ENCODE measurements at regions not wholly inside any gene's neighbourhood (a gene's known extent, or its start where the extent isn't known, plus 50 kb on each side); places are given as distances from the start of the nearest gene placed in this dataset.

DNA sequence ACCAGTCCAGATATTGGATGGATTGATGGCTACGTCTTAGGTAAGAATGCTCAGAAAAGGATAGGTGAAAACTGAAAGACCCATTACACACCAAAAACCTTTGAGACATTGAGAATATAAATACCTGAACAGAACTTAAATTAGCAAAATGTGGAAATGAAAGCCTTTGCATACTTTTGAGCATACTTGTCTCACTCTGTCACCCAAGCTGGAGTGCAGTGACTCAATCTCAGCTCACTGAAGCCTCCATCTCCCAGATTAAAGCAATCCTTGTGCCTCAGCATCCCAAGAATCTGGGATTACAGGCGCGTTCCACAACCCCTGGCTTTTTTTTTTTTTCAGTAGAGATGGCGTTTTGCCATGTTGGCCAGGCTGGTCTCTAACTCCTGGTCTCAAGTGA, 695.3 kb downstream of the DACH1 start:
- TF ChIP-seq CTCF (IDR thresholded peaks at IDR 0.05; ENCODE audit: unreplicated experiment) = no peak
- DNase-seq (ENCODE audit: low spot score, unreplicated experiment) = no peak
- H3K9me3 Mint-ChIP-seq (ENCODE audit: low read depth) = peaks cover 3% of the 10 kb centered on the region
- H3K36me3 Mint-ChIP-seq (ENCODE audit: insufficient read depth) = no peaks in the 10 kb centered on the region
- peaks cover 2% of the 10 kb centered on the region for H3K4me1 Mint-ChIP-seq (ENCODE audit: low read depth)
- no peak overlapping the region for H3K27ac Mint-ChIP-seq
- no peak overlapping the region for H3K4me3 Mint-ChIP-seq (ENCODE audit: low read depth)
- H3K27me3 Mint-ChIP-seq = no peaks in the 10 kb centered on the region

GRCh38 chr13:71169180-71169579, 697.8 kb downstream of the DACH1 start:
- Mint-ChIP-seq H3K4me1 (ENCODE audit: low read depth) (peaks cover 2% of the 10 kb centered on the region), H3K27ac (no peak overlapping the region), H3K36me3 (ENCODE audit: insufficient read depth) (no peaks in the 10 kb centered on the region), H3K27me3 (no peaks in the 10 kb centered on the region), H3K9me3 (ENCODE audit: low read depth) (peaks cover 3% of the 10 kb centered on the region), H3K4me3 (ENCODE audit: low read depth) (no peak overlapping the region)
- TF ChIP-seq CTCF (IDR thresholded peaks at IDR 0.05; ENCODE audit: unreplicated experiment) = no peak
- no peak for DNase-seq (ENCODE audit: low spot score, unreplicated experiment)

GRCh38 chr13:71156550-71156949, 710.5 kb downstream of the DACH1 start:
- no peak for TF ChIP-seq CTCF (IDR thresholded peaks at IDR 0.05; ENCODE audit: unreplicated experiment)
- Mint-ChIP-seq H3K36me3 (ENCODE audit: insufficient read depth) (no peaks in the 10 kb centered on the region), H3K27ac (no peak overlapping the region), H3K4me1 (ENCODE audit: low read depth) (peaks cover 3% of the 10 kb centered on the region), H3K27me3 (no peaks in the 10 kb centered on the region), H3K4me3 (ENCODE audit: low read depth) (no peak overlapping the region), H3K9me3 (ENCODE audit: low read depth) (peaks cover 17% of the 10 kb centered on the region)
- DNase-seq (ENCODE audit: low spot score, unreplicated experiment) = no peak

- Mint-ChIP-seq H3K27ac (no peak overlapping the region), H3K27me3 (no peaks in the 10 kb centered on the region), H3K4me3 (ENCODE audit: low read depth) (no peak overlapping the region), H3K4me1 (ENCODE audit: low read depth) (peaks cover 23% of the 10 kb centered on the region), H3K9me3 (ENCODE audit: low read depth) (peaks cover 12% of the 10 kb centered on the region), H3K36me3 (ENCODE audit: insufficient read depth) (no peaks in the 10 kb centered on the region)
- TF ChIP-seq CTCF (IDR thresholded peaks at IDR 0.05; ENCODE audit: unreplicated experiment) = no peak
- DNase-seq (ENCODE audit: low spot score, unreplicated experiment) = no peak
Measured at GRCh38 chr13:71149498-71150363, 717.3 kb downstream of the DACH1 start.

GRCh38 chr13:71149046-71149445, 718.0 kb downstream of the DACH1 start:
- no peak for DNase-seq (ENCODE audit: low spot score, unreplicated experiment)
- no peak for TF ChIP-seq CTCF (IDR thresholded peaks at IDR 0.05; ENCODE audit: unreplicated experiment)
- H3K9me3 Mint-ChIP-seq (ENCODE audit: low read depth) = peaks cover 5% of the 10 kb centered on the region
- no peaks in the 10 kb centered on the region for H3K36me3 Mint-ChIP-seq (ENCODE audit: insufficient read depth)
- peaks cover 23% of the 10 kb centered on the region for H3K4me1 Mint-ChIP-seq (ENCODE audit: low read depth)
- no peak overlapping the region for H3K27ac Mint-ChIP-seq
- no peak overlapping the region for H3K4me3 Mint-ChIP-seq (ENCODE audit: low read depth)
- no peaks in the 10 kb centered on the region for H3K27me3 Mint-ChIP-seq

Data from progenitor cell of endocrine pancreas (in vitro differentiated cells).